HepG2 (cell line): ENCODE measurements at regions not wholly inside any gene's neighbourhood (a gene's known extent, or its start where the extent isn't known, plus 50 kb on each side); places are given as distances from the start of the nearest gene placed in this dataset.

ENCODE experiments used
- ATAC-seq: fragments of 200-7000 bp; cut with Tn5 transposase; 3 replicates; pipeline ENCODE4 v1.9.1; 2020; ENCODE audit warnings: mild to moderate bottlenecking, moderate library complexity
- BruUV-seq: library from RNA; stranded (reverse); fragments of 400-500 nt; replicated peaks from 2 replicates; lab custom pipeline; 2021; lab: Mats Ljungman, UMichigan
- CTCF ChIA-PET: fragments of 300-600 bp; formaldehyde crosslinking; extraction: SDS; loops from one replicate; lab custom pipeline; 2021; ENCODE audit warnings: low total read pairs, inconsistent platforms, low intra/inter-chr PET ratio; lab: Yijun Ruan, JAX
- POLR2A ChIA-PET: fragments of 350-600 bp; sonication (Branson Sonifier 250); formaldehyde crosslinking; loops from one replicate; lab custom pipeline; 2020; ENCODE audit warnings: antibody characterized with exemption, inconsistent platforms; lab: Yijun Ruan, JAX
- DNase-seq: peaks from one replicate; pipeline ENCODE4 v3.0.0-alpha.2; 2015; ENCODE audit warnings: low spot score
- FAIRE-seq: peaks from 3 replicates; lab custom pipeline; 2011; peaks lifted over from hg19 to GRCh38; lab: Jason Lieb, UNC
- H2AFZ ChIP-seq: one replicate; pipeline ENCODE4 v1.6.1; 2011; ENCODE audit warnings: low read length, inconsistent platforms
- H3K27ac ChIP-seq: fragments of 300-600 bp; 3 replicates; pipeline ENCODE4 v1.8.0; 2011; ENCODE audit warnings: mixed run types, mild to moderate bottlenecking, mixed read lengths, low read length, inconsistent platforms; ENCODE audit not compliant: insufficient read depth; ENCODE audit errors: extremely low read length
- H3K27me3 ChIP-seq, 2 experiments: fragments of 200-600 bp in 1 of 2; 2 replicates in 1 of 2; 3 replicates in 1 of 2; pipeline versions ENCODE4 v1.6.0 to v1.8.0; 2011; ENCODE audit warnings: low read length in 2 of 2, mild to moderate bottlenecking in 2 of 2, moderate library complexity in 2 of 2, inconsistent platforms in 1 of 2; ENCODE audit not compliant: insufficient read depth in 2 of 2, control insufficient read depth in 1 of 2
- H3K36me3 ChIP-seq, 2 experiments: fragments of 200-600 bp in 1 of 2; replicated peaks in 1 of 2; 2 replicates in 1 of 2; 3 replicates in 1 of 2; pipeline versions ENCODE4 v1.5.1 to v1.8.0; 2011; ENCODE audit warnings: low read length in 2 of 2, inconsistent platforms in 1 of 2; ENCODE audit not compliant: insufficient read depth in 2 of 2, control insufficient read depth in 1 of 2
- H3K4me1 ChIP-seq: 2 replicates; pipeline ENCODE4 v1.5.1; 2012; ENCODE audit warnings: low read length, inconsistent platforms; ENCODE audit not compliant: insufficient read depth
- H3K4me2 ChIP-seq: 2 replicates; pipeline ENCODE4 v1.6.0; 2011; ENCODE audit warnings: low read depth, low read length, inconsistent platforms
- H3K4me3 ChIP-seq, 3 experiments: fragments of 200-600 bp in 1 of 3; sonication (generic), shearing (Covaris generic) in 1 of 3; replicated peaks in 1 of 3; 2 replicates each; pipeline ENCODE4 v1.5.1; 2011 to 2016; ENCODE audit warnings: low read length in 3 of 3, inconsistent platforms in 2 of 3, low read depth in 2 of 3, mild to moderate bottlenecking in 2 of 3, control low read depth in 1 of 3, mixed read lengths in 1 of 3; ENCODE audit not compliant: insufficient read depth in 1 of 3
- H3K79me2 ChIP-seq: one replicate; pipeline ENCODE4 v1.6.1; 2011; ENCODE audit warnings: low read length, inconsistent platforms; ENCODE audit not compliant: insufficient read depth
- H3K9ac ChIP-seq: 2 replicates; pipeline ENCODE4 v1.6.0; 2011; ENCODE audit warnings: mild to moderate bottlenecking, low read depth, low read length, inconsistent platforms; ENCODE audit not compliant: insufficient read depth
- H3K9me3 ChIP-seq: 2 replicates; pipeline ENCODE4 v1.5.1; 2012; ENCODE audit warnings: mild to moderate bottlenecking, low read length
- H4K20me1 ChIP-seq: 2 replicates; pipeline ENCODE4 v1.6.0; 2011; ENCODE audit warnings: inconsistent platforms, mild to moderate bottlenecking, low read length, moderate library complexity; ENCODE audit not compliant: insufficient read depth
- ATAD3A ChIP-seq: sonication (generic); formaldehyde crosslinking; IDR thresholded peaks from 2 replicates; pipeline ENCODE4 v1.4.0; 2020; ENCODE audit warnings: missing genetic modification reagents
- CSRNP2 ChIP-seq: sonication (generic); formaldehyde crosslinking; conservative IDR thresholded peaks from 2 replicates; pipeline ENCODE4 v1.8.0; 2022; ENCODE audit warnings: low read depth, missing genetic modification reagents
- ELF1 ChIP-seq: sonication (generic); formaldehyde crosslinking; IDR thresholded peaks from 2 replicates; pipeline ENCODE4 v1.4.0; 2020; ENCODE audit warnings: missing genetic modification reagents
- GZF1 ChIP-seq: sonication (generic); formaldehyde crosslinking; IDR thresholded peaks from 2 replicates; pipeline ENCODE4 v1.5.1; 2020; ENCODE audit warnings: mild to moderate bottlenecking, missing genetic modification reagents
- LBX2 ChIP-seq: sonication (generic); formaldehyde crosslinking; IDR thresholded peaks from 2 replicates; pipeline ENCODE4 v1.5.0; 2020; ENCODE audit warnings: missing genetic modification reagents, mild to moderate bottlenecking, borderline replicate concordance
- MYNN ChIP-seq: sonication (generic); formaldehyde crosslinking; IDR thresholded peaks from 2 replicates; pipeline ENCODE4 v1.4.0; 2020; ENCODE audit warnings: mild to moderate bottlenecking, low read depth, missing genetic modification reagents
- NFKB2 ChIP-seq: sonication (generic); formaldehyde crosslinking; IDR thresholded peaks from 2 replicates; pipeline ENCODE4 v1.4.0; 2020; ENCODE audit warnings: missing genetic modification reagents, borderline replicate concordance
- POLR2G ChIP-seq: fragments of 200-400 bp; formaldehyde crosslinking; IDR thresholded peaks from 2 replicates; pipeline ENCODE4 v1.6.1; 2018; ENCODE audit warnings: mild to moderate bottlenecking, low read depth, low read length, moderate library complexity
- RBM39 ChIP-seq: fragments of 200-400 bp; formaldehyde crosslinking; IDR thresholded peaks from one replicate; pipeline ENCODE4 v1.6.1; 2018; ENCODE audit warnings: antibody characterized with exemption, mild to moderate bottlenecking, low read depth, low read length; ENCODE audit not compliant: poor library complexity, severe bottlenecking
- SKI ChIP-seq: fragments of 450-650 bp; IDR thresholded peaks from one replicate; pipeline ENCODE4 v1.6.1; 2018; ENCODE audit warnings: mild to moderate bottlenecking; ENCODE audit not compliant: partially characterized antibody
- STAG1 ChIP-seq: sonication (generic); formaldehyde crosslinking; IDR thresholded peaks from 2 replicates; pipeline ENCODE4 v1.4.0; 2020; ENCODE audit warnings: missing genetic modification reagents
- ZNF251 ChIP-seq: sonication (generic); formaldehyde crosslinking; IDR thresholded peaks from 2 replicates; pipeline ENCODE4 v1.9.0; 2021; ENCODE audit warnings: mild to moderate bottlenecking, missing genetic modification reagents
- ZNF33B ChIP-seq: sonication (generic); formaldehyde crosslinking; IDR thresholded peaks from 2 replicates; pipeline ENCODE4 v1.5.1; 2020; ENCODE audit warnings: mild to moderate bottlenecking, missing genetic modification reagents
- ZNF574 ChIP-seq: sonication (generic); formaldehyde crosslinking; IDR thresholded peaks from 2 replicates; pipeline ENCODE4 v1.4.0; 2020; ENCODE audit warnings: missing genetic modification reagents
- ZNF644 ChIP-seq: IDR thresholded peaks from 2 replicates; pipeline ENCODE4 v1.6.1; 2016; ENCODE audit warnings: low read depth
- in situ Hi-C: cut with HindIII; loops from 2 replicates; pipeline ENCODE4 v1.10.0; 2017; ENCODE audit warnings: low pct_unique_long_range_greater_than_20kb; ENCODE audit not compliant: extremely low pct_ligation_motif_present
- intact Hi-C: fragments of 100-400 bp; cut with micrococcal nuclease; formaldehyde crosslinking; loops from one replicate; pipeline ENCODE4 v1.10.0; 2022; ENCODE audit not compliant: unreplicated experiment
- TF ChIP-seq, protein P1 (sequence below): sonication (generic); formaldehyde crosslinking; IDR thresholded peaks from 2 replicates; pipeline ENCODE4 v1.5.1; 2020; ENCODE audit warnings: mild to moderate bottlenecking, missing genetic modification reagents, moderate library complexity

DNA sequence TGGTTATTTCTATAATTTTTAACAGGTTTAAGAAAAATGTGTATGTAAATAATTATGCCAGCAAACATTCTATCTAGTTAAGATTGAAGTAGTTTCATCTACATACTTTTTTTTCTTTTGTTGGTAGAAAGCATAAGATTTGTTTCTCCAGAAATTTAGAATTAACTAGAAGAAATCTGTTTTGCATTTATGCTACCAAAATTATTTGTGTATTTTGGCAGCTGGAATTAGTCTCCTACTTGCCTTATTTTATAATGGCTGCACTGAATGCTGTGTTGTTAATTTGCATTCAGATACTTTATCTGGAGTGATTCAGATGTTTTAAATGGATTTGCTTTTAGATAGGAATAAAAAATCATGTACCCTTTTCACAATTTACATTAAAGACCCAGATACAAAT, 100.2 kb upstream of the NAALADL2 start:
- no peaks in the 10 kb centered on the region; a peak in 1 of 5 replicates for H3K27me3 ChIP-seq
- H3K36me3 ChIP-seq = no peaks in the 10 kb centered on the region
- 0 out of 2 replicates have a peak, but pooled peaks cover 4% of the 10 kb centered on the region for H3K9me3 ChIP-seq
- BruUV-seq = no TSS peak
- FAIRE-seq (no peak), ATAC-seq (no peak), DNase-seq (no peak)
- H4K20me1 ChIP-seq = no peaks in the 10 kb centered on the region
- no peak overlapping the region for H2AFZ ChIP-seq
- no peak for TF ChIP-seq ZNF574 (CRISPR knock-in tag)
- TF ChIP-seq GZF1 = no peak
- no peak for TF ChIP-seq ATAD3A (CRISPR knock-in tag)
- no peak for TF ChIP-seq NFKB2
- TF ChIP-seq POLR2G = no peak
- TF ChIP-seq ZNF644 (CRISPR knock-in tag) = no peak
- TF ChIP-seq ELF1 = no peak
- TF ChIP-seq CSRNP2 (CRISPR knock-in tag) = no peak
- no peak for TF ChIP-seq LBX2 (CRISPR knock-in tag)
- no peak for TF ChIP-seq MYNN (CRISPR knock-in tag)
- TF ChIP-seq ZNF251 (CRISPR knock-in tag) = no peak
- no peak for TF ChIP-seq ZNF33B (CRISPR knock-in tag)
- TF ChIP-seq STAG1 = no peak
- TF ChIP-seq SKI = no peak
- no peak for TF ChIP-seq RBM39
- TF ChIP-seq, protein P1, sequence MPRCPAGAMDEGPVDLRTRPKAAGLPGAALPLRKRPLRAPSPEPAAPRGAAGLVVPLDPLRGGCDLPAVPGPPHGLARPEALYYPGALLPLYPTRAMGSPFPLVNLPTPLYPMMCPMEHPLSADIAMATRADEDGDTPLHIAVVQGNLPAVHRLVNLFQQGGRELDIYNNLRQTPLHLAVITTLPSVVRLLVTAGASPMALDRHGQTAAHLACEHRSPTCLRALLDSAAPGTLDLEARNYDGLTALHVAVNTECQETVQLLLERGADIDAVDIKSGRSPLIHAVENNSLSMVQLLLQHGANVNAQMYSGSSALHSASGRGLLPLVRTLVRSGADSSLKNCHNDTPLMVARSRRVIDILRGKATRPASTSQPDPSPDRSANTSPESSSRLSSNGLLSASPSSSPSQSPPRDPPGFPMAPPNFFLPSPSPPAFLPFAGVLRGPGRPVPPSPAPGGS = no peak
- POLR2A ChIA-PET = no interaction called here
- intact Hi-C loops = no loop called here
- no peak overlapping the region for H3K9ac ChIP-seq
- no peak overlapping the region for H3K4me3 ChIP-seq
- no peaks in the 10 kb centered on the region for H3K79me2 ChIP-seq
- in situ Hi-C loops = no loop called here
- no peak overlapping the region for H3K27ac ChIP-seq
- H3K4me2 ChIP-seq = no peak overlapping the region
- CTCF ChIA-PET = no interaction called here
- no peaks in the 10 kb centered on the region for H3K4me1 ChIP-seq
